Pancreas (tissue), 10 donors: ENCODE measurements at regions not wholly inside any gene's neighbourhood (a gene's known extent, or its start where the extent isn't known, plus 50 kb on each side); places are given as distances from the start of the nearest gene placed in this dataset.

ENCODE experiments used
- ATAC-seq, 4 donors: fragments of 200-7000 bp; cut with Tn5 transposase; one replicate each; pipeline versions ENCODE4 v1.8.0 to v1.9.1; 2020; ENCODE audit warnings: mild to moderate bottlenecking in 4 of 4, moderate library complexity in 4 of 4
- DNase-seq, 6 donors: peaks; one replicate each; pipeline ENCODE4 v3.0.0-alpha.2; 2020
- FAIRE-seq: peaks from 2 replicates; lab custom pipeline; 2012; peaks lifted over from hg19 to GRCh38; lab: Jason Lieb, UNC
- H3K27ac ChIP-seq, 4 donors: fragments of 200-600 bp; sonication (generic); 1 replicate in 3 of 4; 2 replicates in 1 of 4; pipeline versions ENCODE4 v1.5.0 to v1.8.0; 2020
- H3K27me3 ChIP-seq, 4 donors: fragments of 200-600 bp; one replicate each; pipeline ENCODE4 v1.8.0; 2021
- H3K36me3 ChIP-seq, 3 donors: fragments of 200-600 bp; sonication (generic) in 1 of 3; one replicate each; pipeline versions ENCODE4 v1.5.0 to v1.8.0; 2020 to 2021
- H3K4me1 ChIP-seq, 3 donors: fragments of 200-600 bp; one replicate each; pipeline ENCODE4 v1.8.0; 2021
- H3K4me3 ChIP-seq, 4 donors: fragments of 200-600 bp; sonication (generic) in 2 of 4; one replicate each; pipeline versions ENCODE4 v1.5.0 to v1.8.0; 2020 to 2021
- H3K9me3 ChIP-seq, 4 donors: fragments of 200-600 bp; one replicate each; pipeline ENCODE4 v1.8.0; 2021
- CTCF ChIP-seq, 4 donors: fragments of 200-600 bp; sonication (generic) in 3 of 4; IDR thresholded peaks; one replicate each; pipeline versions ENCODE4 v1.5.0 to v1.8.0; 2021; ENCODE audit warnings: antibody characterized with exemption in 4 of 4
- WGBS, 2 donors: extraction: QIAGEN DNeasy Blood & Tissue Kit; methylation state at CpG; one replicate each; pipeline ENCODE4 v1.1.7; 2013; 5-methylcytosine and 5-hydroxymethylcytosine counted together
- intact Hi-C, 3 donors: fragments of 100-400 bp; cut with DNase I; formaldehyde crosslinking; loops; one replicate each; pipeline versions ENCODE4 v1.11.1 to v1.14.2; 2022
- donor health status: healthy with polysubstance abuse.
- donor health status: DM: no; HTN: no; CAD: no; lungs with moderate emphysema.
- donor health status: DM: no; HTN: no; CAD: no.
- donor health status: control.
- donor health status: control.
- donor health status: Bipolar disorder and iron deficiency.
- donor health status: DM: yes; HTN: yes; CAD: no.
- donor health status: DM: no; HTN: no; CAD: no.
- donor health status: DM: no; HTN: no; CAD: no.
- donor health status: DM: yes; HTN: yes; CAD: no.

DNA sequence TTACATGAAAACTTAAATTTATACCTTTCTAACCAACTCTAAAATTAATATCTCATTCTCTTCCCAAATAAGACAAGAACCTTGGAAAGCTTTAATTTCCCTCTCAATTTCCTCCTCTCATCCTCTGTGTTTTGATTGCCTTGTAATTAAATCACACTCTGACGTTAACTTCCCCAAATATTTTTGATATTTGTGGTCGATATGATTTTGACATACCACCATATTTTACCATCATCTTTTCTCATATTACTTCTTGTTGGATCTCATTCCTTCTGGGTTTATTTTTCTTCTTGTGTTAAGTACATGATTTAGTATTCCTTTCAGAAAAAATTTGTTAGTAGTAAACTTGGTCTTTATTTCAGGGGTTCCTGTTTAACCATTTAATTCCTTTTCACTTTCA is 69.6 kb downstream of the RDH14 start:
- intact Hi-C loops: no loop called here
- ATAC-seq: no peak
- WGBS, 2 donors: 36 to 65% methylated on average over 2 of the region's 2 CpGs
- H3K4me3 ChIP-seq: no peak overlapping the region
- DNase-seq: no peak
- TF ChIP-seq CTCF (IDR thresholded peaks at IDR 0.05): no peak
- no peaks in the 10 kb centered on the region for H3K36me3 ChIP-seq
- no peak overlapping the region for H3K27ac ChIP-seq
- H3K27me3 ChIP-seq: no peaks in the 10 kb centered on the region
- FAIRE-seq: no peak
- no peaks in the 10 kb centered on the region for H3K9me3 ChIP-seq
- no peaks in the 10 kb centered on the region for H3K4me1 ChIP-seq

DNA sequence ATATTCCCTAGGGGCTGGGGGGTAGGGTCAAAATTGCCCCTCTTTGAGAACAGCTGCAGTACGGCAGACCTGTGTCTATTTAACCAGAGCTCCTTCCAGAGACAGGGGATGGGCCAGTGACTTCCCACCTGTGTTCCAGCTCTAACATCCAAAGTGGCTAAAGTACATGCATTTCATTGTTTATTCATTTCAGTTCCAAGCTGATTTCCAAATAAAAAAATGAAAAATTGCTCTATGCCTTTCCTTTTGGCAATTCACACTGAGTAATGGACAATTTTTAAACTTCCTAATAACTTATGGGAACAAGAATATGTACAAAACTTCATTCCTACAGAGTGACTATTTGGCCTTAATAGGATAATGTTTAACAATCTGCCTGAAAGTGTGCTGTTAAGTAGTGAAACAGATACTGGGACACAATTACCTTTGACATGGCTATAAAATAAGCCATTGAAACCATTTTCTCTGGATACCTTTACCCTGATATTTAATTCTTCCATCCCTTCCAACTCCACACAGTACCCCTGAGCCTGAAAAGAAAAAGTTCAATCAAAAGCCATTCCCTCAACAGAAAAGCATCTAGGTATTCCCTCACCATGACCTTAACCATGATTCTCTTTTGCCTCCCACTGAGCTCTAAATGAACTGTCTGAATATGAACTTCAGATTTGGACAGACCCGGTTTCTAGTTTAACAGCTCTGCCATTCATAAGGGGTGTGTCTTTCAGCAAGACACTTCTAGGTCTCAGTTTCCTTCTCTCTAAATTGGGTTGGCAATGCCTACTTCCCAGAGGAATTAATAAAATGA is 73.1 kb downstream of the RDH14 start:
- Histone ChIP-seq H3K36me3 (no peaks in the 10 kb centered on the region), H3K27ac (peak overlapping the region in 1 of 4 donors; percentile 57), H3K4me1 (no peaks in the 10 kb centered on the region), H3K27me3 (no peaks in the 10 kb centered on the region), H3K9me3 (no peaks in the 10 kb centered on the region), H3K4me3 (no peak overlapping the region)
- ATAC-seq: peak in 3 of 4 donors; percentile 32 to 39 (median 38)
- 53 to 63% methylated on average over 2 of the region's 2 CpGs for WGBS, 2 donors
- no peak for TF ChIP-seq CTCF (IDR thresholded peaks at IDR 0.05)
- no peak for FAIRE-seq
- intact Hi-C loops: no loop called here
- DNase-seq: no peak

- DNase-seq (no peak), FAIRE-seq (no peak), ATAC-seq (no peak)
- no peaks in the 10 kb centered on the region for H3K36me3 ChIP-seq
- H3K4me1 ChIP-seq: no peaks in the 10 kb centered on the region
- no peaks in the 10 kb centered on the region for H3K9me3 ChIP-seq
- intact Hi-C loops: no loop called here
- no peak overlapping the region for H3K4me3 ChIP-seq
- no peak for TF ChIP-seq CTCF (IDR thresholded peaks at IDR 0.05)
- no peaks in the 10 kb centered on the region for H3K27me3 ChIP-seq
- no peak overlapping the region for H3K27ac ChIP-seq
These were observed 75.8 kb downstream of the RDH14 start for GRCh38 chr2:18484625-18485024.

DNA sequence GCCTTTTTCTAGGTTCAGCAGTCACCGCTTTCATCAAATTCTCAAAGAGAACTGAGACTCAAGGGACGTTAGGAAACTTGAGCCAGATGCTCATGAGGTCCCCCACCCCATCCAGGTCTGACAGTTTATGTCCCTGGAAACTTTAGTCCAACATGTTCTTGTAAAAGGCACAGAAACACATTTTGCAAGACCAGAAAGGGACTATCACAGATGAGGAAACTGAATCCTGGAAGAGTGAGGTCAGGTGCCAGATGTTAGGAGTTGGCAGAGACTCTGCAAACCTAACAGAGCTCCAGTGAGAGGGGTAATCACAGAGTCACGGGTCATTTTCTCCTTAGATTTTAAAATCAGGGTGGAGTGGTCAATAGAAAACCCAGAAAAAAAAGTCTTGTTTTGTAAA is 76.6 kb downstream of the RDH14 start:
- 70 to 75% methylated on average over 3 of the region's 3 CpGs for WGBS, 2 donors
- no peak for FAIRE-seq
- intact Hi-C loops: no loop called here
- Histone ChIP-seq H3K27me3 (no peaks in the 10 kb centered on the region), H3K9me3 (no peaks in the 10 kb centered on the region), H3K4me3 (no peak overlapping the region), H3K27ac (no peak overlapping the region), H3K4me1 (no peaks in the 10 kb centered on the region), H3K36me3 (no peaks in the 10 kb centered on the region)
- no peak for ATAC-seq
- TF ChIP-seq CTCF (IDR thresholded peaks at IDR 0.05): no peak
- no peak for DNase-seq

- Histone ChIP-seq H3K9me3 (no peaks in the 10 kb centered on the region), H3K27me3 (no peaks in the 10 kb centered on the region), H3K27ac (no peak overlapping the region), H3K4me1 (no peaks in the 10 kb centered on the region), H3K4me3 (no peak overlapping the region), H3K36me3 (no peaks in the 10 kb centered on the region)
- FAIRE-seq: no peak
- ATAC-seq: no peak
- intact Hi-C loops: no loop called here
- no peak for TF ChIP-seq CTCF (IDR thresholded peaks at IDR 0.05)
- DNase-seq: no peak
These were observed 77.8 kb downstream of the RDH14 start for GRCh38 chr2:18482666-18483065.
